Esophagus squamous epithelium (tissue), 5 donors: ENCODE measurements at regions not wholly inside any gene's neighbourhood (a gene's known extent, or its start where the extent isn't known, plus 50 kb on each side); places are given as distances from the start of the nearest gene placed in this dataset.

Source experiments
- DNase-seq: peaks from one replicate; lab custom pipeline; 2025; lab: John Stamatoyannopoulos, UW
- H3K27ac ChIP-seq, 4 donors: fragments of 200-600 bp; sonication (generic); one replicate each; pipeline ENCODE4 v1.5.1; 2016 to 2019; ENCODE audit warnings: mild to moderate bottlenecking in 1 of 4
- H3K27me3 ChIP-seq, 4 donors: fragments of 200-600 bp; sonication (generic); 1 replicate in 3 of 4; 2 replicates in 1 of 4; pipeline versions ENCODE4 v1.5.1 to v1.6.0; 2017 to 2021; ENCODE audit warnings: antibody characterized with exemption in 1 of 4
- H3K36me3 ChIP-seq, 3 donors: fragments of 200-600 bp; sonication (generic); one replicate each; pipeline ENCODE4 v1.5.1; 2016 to 2019
- H3K4me1 ChIP-seq, 3 donors: fragments of 200-600 bp; sonication (generic); one replicate each; pipeline ENCODE4 v1.5.1; 2017 to 2019
- H3K4me3 ChIP-seq, 4 donors: fragments of 200-600 bp; sonication (generic); 1 replicate in 3 of 4; 2 replicates in 1 of 4; pipeline ENCODE4 v1.5.1; 2016 to 2019; ENCODE audit warnings: mild to moderate bottlenecking in 2 of 4, moderate library complexity in 1 of 4
- H3K9me3 ChIP-seq, 3 donors: fragments of 200-600 bp; sonication (generic); one replicate each; pipeline ENCODE4 v1.5.1; 2016 to 2019
- CTCF ChIP-seq, 6 experiments: fragments of 450-650 bp in 4 of 6; fragments of 200-600 bp in 2 of 6; sonication (generic) in 2 of 6; IDR thresholded peaks; one replicate each; pipeline ENCODE4 v1.5.1; 2016 to 2019; ENCODE audit warnings: antibody characterized with exemption in 6 of 6, mild to moderate bottlenecking in 4 of 6, moderate library complexity in 4 of 6
- POLR2A ChIP-seq, 4 donors: fragments of 450-650 bp; IDR thresholded peaks; one replicate each; pipeline ENCODE4 v1.6.1; 2017; ENCODE audit warnings: antibody characterized with exemption in 4 of 4, mild to moderate bottlenecking in 4 of 4, moderate library complexity in 3 of 4
- WGBS, 2 donors: methylation state at CpG; one replicate each; pipeline ENCODE4 v1.1.5; 2018; 5-methylcytosine and 5-hydroxymethylcytosine counted together
- intact Hi-C: fragments of 100-400 bp; cut with DNase I; formaldehyde crosslinking; loops from one replicate; pipeline ENCODE4 v1.15.0; 2022
- donor health status: DM: yes; HTN: yes; CAD: no.

GRCh38 chr13:22776394-22777186 lies 404.2 kb upstream of the SGCG start:
- DNase-seq, result no peak
- Histone ChIP-seq H3K27me3 (no peaks in the 10 kb centered on the region), H3K4me1 (no peaks in the 10 kb centered on the region), H3K4me3 (no peak overlapping the region), H3K36me3 (no peaks in the 10 kb centered on the region), H3K27ac (no peak overlapping the region), H3K9me3 (no peaks in the 10 kb centered on the region)
- WGBS, 2 donors, result 71 to 73% methylated on average over 13 to 14 of the region's 15 CpGs
- intact Hi-C loops, result no loop called here
- TF ChIP-seq CTCF (IDR thresholded peaks at IDR 0.05) (no peak), POLR2A (IDR thresholded peaks at IDR 0.05) (no peak)

GRCh38 chr13:22777207-22777606 lies 403.6 kb upstream of the SGCG start:
- Histone ChIP-seq H3K4me3 (no peak overlapping the region), H3K9me3 (no peaks in the 10 kb centered on the region), H3K36me3 (no peaks in the 10 kb centered on the region), H3K27ac (no peak overlapping the region), H3K27me3 (no peaks in the 10 kb centered on the region), H3K4me1 (no peaks in the 10 kb centered on the region)
- TF ChIP-seq POLR2A (IDR thresholded peaks at IDR 0.05) (no peak), CTCF (IDR thresholded peaks at IDR 0.05) (no peak)
- WGBS, 2 donors, result 25 to 49% methylated on average over 2 of the region's 2 CpGs
- DNase-seq, result no peak
- intact Hi-C loops, result no loop called here

- 28 to 38% methylated on average over 4 to 9 of the region's 9 CpGs for WGBS, 2 donors
- no peak for DNase-seq
Observed at GRCh38 chr13:22789027-22789593, 391.7 kb upstream of the SGCG start.

GRCh38 chr13:22789916-22790315 lies 390.9 kb upstream of the SGCG start:
- intact Hi-C loops, result no loop called here
- no peak for TF ChIP-seq POLR2A (IDR thresholded peaks at IDR 0.05)
- no peak for TF ChIP-seq CTCF (IDR thresholded peaks at IDR 0.05)
- 27 to 30% methylated on average over 3 of the region's 3 CpGs for WGBS, 2 donors
- Histone ChIP-seq H3K27me3 (peaks cover 0 to 25% (median 2%) of the 10 kb centered on the region in 4 donors), H3K9me3 (no peaks in the 10 kb centered on the region), H3K4me3 (no peak overlapping the region), H3K36me3 (no peaks in the 10 kb centered on the region), H3K27ac (no peak overlapping the region), H3K4me1 (peaks cover 0 to 9% (median 0%) of the 10 kb centered on the region in 3 donors)
- DNase-seq, result no peak

More at GRCh38 chr13:22789027-22789593, 391.7 kb upstream of the SGCG start:
- Histone ChIP-seq H3K4me1 (peaks cover 0 to 9% (median 0%) of the 10 kb centered on the region in 3 donors), H3K4me3 (no peak overlapping the region), H3K9me3 (no peaks in the 10 kb centered on the region), H3K36me3 (no peaks in the 10 kb centered on the region), H3K27me3 (peaks cover 0 to 25% (median 2%) of the 10 kb centered on the region in 4 donors), H3K27ac (no peak overlapping the region)
- intact Hi-C loops, result no loop called here
- TF ChIP-seq POLR2A (IDR thresholded peaks at IDR 0.05), result no peak
- TF ChIP-seq CTCF (IDR thresholded peaks at IDR 0.05), result no peak

GRCh38 chr13:22793598-22794134 lies 387.1 kb upstream of the SGCG start:
- H3K36me3 ChIP-seq, result no peaks in the 10 kb centered on the region
- H3K4me1 ChIP-seq, result peaks cover 0 to 9% (median 0%) of the 10 kb centered on the region in 3 donors
- no peak for DNase-seq
- no peak for TF ChIP-seq CTCF (IDR thresholded peaks at IDR 0.05)
- TF ChIP-seq POLR2A (IDR thresholded peaks at IDR 0.05), result no peak
- H3K9me3 ChIP-seq, result no peaks in the 10 kb centered on the region
- intact Hi-C loops, result no loop called here
- peaks cover 0 to 25% (median 2%) of the 10 kb centered on the region in 4 donors for H3K27me3 ChIP-seq
- no peak overlapping the region for H3K4me3 ChIP-seq
- 45 to 47% methylated on average over 10 of the region's 10 CpGs for WGBS, 2 donors
- H3K27ac ChIP-seq, result no peak overlapping the region
